ENCODE measurements at regions not wholly inside any gene's neighbourhood (a gene's known extent, or its start where the extent isn't known, plus 50 kb on each side); places are given as distances from the start of the nearest gene placed in this dataset.

DNA sequence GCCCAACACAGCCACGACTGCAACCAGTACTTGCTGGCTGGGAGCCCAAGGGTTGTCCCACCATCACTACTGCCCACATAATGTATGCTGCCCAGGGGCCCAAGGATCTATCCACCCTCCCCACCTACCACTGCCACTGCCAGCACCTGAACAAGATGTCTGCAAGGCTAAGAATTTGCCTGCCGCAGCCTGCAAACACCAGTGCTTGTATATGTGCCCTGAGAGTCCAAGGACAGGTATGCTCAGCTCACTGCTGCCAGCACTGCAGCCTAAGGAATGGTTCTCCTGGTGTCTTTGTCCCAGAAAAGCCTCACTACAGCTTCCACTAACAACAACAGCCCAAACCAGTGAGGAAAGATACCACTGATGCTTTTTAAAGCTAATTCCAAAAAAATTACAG lies 1174.0 kb downstream of the SORCS1 start:
- ChIA-PET CTCF (no interaction called here), POLR2A (no interaction called here)
- H3K27ac ChIP-seq (ENCODE audit: insufficient read depth, low read depth, low read length): no peak overlapping the region
- BruUV-seq (replicated peaks): no TSS peak
- no peaks in the 10 kb centered on the region for H3K36me3 ChIP-seq (ENCODE audit: control insufficient read depth in 2 of 2, extremely low read depth in 1 of 2, insufficient read depth in 2 of 2, low read length in 2 of 2)
- H4K20me1 ChIP-seq (replicated peaks; ENCODE audit: control insufficient read depth, extremely low read depth, insufficient read depth, low read length): no peaks in the 10 kb centered on the region
- H3K4me1 ChIP-seq (ENCODE audit: control insufficient read depth, extremely low read depth, insufficient read depth, low read length): no peaks in the 10 kb centered on the region
- H3K27me3 ChIP-seq (ENCODE audit: control insufficient read depth in 2 of 2, insufficient read depth in 2 of 2, low read length in 2 of 2): no peaks in the 10 kb centered on the region
- H3K79me2 ChIP-seq (ENCODE audit: control insufficient read depth, insufficient read depth, low read length): no peaks in the 10 kb centered on the region
- intact Hi-C loops (cut with micrococcal nuclease) (no loop called here), dilution Hi-C loops (cut with MboI; ENCODE audit: extremely low pct_ligation_motif_present, low sequenced_read_pairs) (no loop called here)
- no peak overlapping the region for H3K4me3 ChIP-seq (replicated peaks in 1 of 3; ENCODE audit: insufficient read depth in 1 of 3, low read depth in 1 of 3, low read length in 3 of 3)
- H3K9ac ChIP-seq (replicated peaks; ENCODE audit: extremely low read depth, insufficient read depth, low read length): no peak overlapping the region
- TF ChIP-seq, protein P1, sequence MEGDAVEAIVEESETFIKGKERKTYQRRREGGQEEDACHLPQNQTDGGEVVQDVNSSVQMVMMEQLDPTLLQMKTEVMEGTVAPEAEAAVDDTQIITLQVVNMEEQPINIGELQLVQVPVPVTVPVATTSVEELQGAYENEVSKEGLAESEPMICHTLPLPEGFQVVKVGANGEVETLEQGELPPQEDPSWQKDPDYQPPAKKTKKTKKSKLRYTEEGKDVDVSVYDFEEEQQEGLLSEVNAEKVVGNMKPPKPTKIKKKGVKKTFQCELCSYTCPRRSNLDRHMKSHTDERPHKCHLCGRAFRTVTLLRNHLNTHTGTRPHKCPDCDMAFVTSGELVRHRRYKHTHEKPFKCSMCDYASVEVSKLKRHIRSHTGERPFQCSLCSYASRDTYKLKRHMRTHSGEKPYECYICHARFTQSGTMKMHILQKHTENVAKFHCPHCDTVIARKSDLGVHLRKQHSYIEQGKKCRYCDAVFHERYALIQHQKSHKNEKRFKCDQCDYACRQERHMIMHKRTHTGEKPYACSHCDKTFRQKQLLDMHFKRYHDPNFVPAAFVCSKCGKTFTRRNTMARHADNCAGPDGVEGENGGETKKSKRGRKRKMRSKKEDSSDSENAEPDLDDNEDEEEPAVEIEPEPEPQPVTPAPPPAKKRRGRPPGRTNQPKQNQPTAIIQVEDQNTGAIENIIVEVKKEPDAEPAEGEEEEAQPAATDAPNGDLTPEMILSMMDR (IDR thresholded peaks at IDR 0.05; ENCODE audit: extremely low read depth in 1 of 2, insufficient read depth in 1 of 2, low read depth in 1 of 2, low read length in 2 of 2): no peak
- TF ChIP-seq JUN (IDR thresholded peaks at IDR 0.05; ENCODE audit: borderline replicate concordance, insufficient read depth, insufficient read length, low read depth) (no peak), MYC (IDR thresholded peaks at IDR 0.05; ENCODE audit: low read depth, low read length) (no peak), GATA2 (IDR thresholded peaks at IDR 0.05; ENCODE audit: insufficient read depth, insufficient read length, low read depth, low read length) (no peak), FOS (IDR thresholded peaks at IDR 0.05; ENCODE audit: borderline replicate concordance, insufficient read depth, low read length) (no peak), POLR2A (IDR thresholded peaks at IDR 0.05; ENCODE audit: low read depth, low read length) (no peak), POLR2AphosphoS5 (IDR thresholded peaks at IDR 0.05; ENCODE audit: insufficient read depth, low read depth, low read length) (no peak), EZH2 (IDR thresholded peaks at IDR 0.05; ENCODE audit: borderline replicate concordance, low read depth, low read length, severe bottlenecking) (no peak)
- TF ChIP-seq, protein P2, sequence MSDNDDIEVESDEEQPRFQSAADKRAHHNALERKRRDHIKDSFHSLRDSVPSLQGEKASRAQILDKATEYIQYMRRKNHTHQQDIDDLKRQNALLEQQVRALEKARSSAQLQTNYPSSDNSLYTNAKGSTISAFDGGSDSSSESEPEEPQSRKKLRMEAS (IDR thresholded peaks at IDR 0.05; ENCODE audit: insufficient read depth, insufficient read length): no peak
- DNase-seq (ENCODE audit: low read depth, low spot score) (no peak), FAIRE-seq (no peak)
- no peak overlapping the region for H2AFZ ChIP-seq (ENCODE audit: low read depth, low read length)
- H3K9me3 ChIP-seq (replicated peaks; ENCODE audit: control insufficient read depth, insufficient read depth, low read length): peaks cover 3% of the 10 kb centered on the region
- H3K9me1 ChIP-seq (replicated peaks; ENCODE audit: control insufficient read depth, extremely low read depth, insufficient read depth, low read length): no peaks in the 10 kb centered on the region
- H3K4me2 ChIP-seq (ENCODE audit: insufficient read depth, low read length): no peak overlapping the region

All from endothelial cell of umbilical vein (primary cell).